Endothelial cell of umbilical vein (primary cell): ENCODE measurements at regions not wholly inside any gene's neighbourhood (a gene's known extent, or its start where the extent isn't known, plus 50 kb on each side); places are given as distances from the start of the nearest gene placed in this dataset.

Experiments
- BruUV-seq: library from RNA; stranded (reverse); fragments of 400-500 nt; replicated peaks from 2 replicates; lab custom pipeline; 2021; lab: Mats Ljungman, UMichigan
- CTCF ChIA-PET: fragments of 300-600, 350-600 bp; sonication (Branson Sonifier 250); formaldehyde crosslinking; loops from one replicate; lab custom pipeline; 2021; ENCODE audit warnings: antibody characterized with exemption, inconsistent platforms; lab: Charles Lee
- POLR2A ChIA-PET: fragments of 300-600, 350-600 bp; sonication (Branson Sonifier 250); formaldehyde crosslinking; loops from one replicate; lab custom pipeline; 2021; ENCODE audit warnings: antibody characterized with exemption, inconsistent platforms; lab: Charles Lee
- DNase-seq: peaks from one replicate; pipeline ENCODE4 v3.0.0-alpha.2; 2011; ENCODE audit warnings: low read depth, low spot score
- FAIRE-seq: peaks from 2 replicates; lab custom pipeline; 2011; peaks lifted over from hg19 to GRCh38; lab: Jason Lieb, UNC
- H2AFZ ChIP-seq: 2 replicates; pipeline ENCODE4 v1.6.0; 2012; ENCODE audit warnings: low read depth, low read length, control low read depth, inconsistent platforms
- H3K27ac ChIP-seq: 2 replicates; pipeline ENCODE4 v1.5.1; 2011; ENCODE audit warnings: low read depth, mild to moderate bottlenecking, control low read depth, low read length, moderate library complexity; ENCODE audit not compliant: insufficient read depth
- H3K27me3 ChIP-seq, 2 experiments: 2 replicates each; pipeline versions ENCODE4 v1.6.0 to v1.6.1; 2011; ENCODE audit warnings: low read length in 2 of 2, mixed read lengths in 1 of 2; ENCODE audit not compliant: control insufficient read depth in 2 of 2, insufficient read depth in 2 of 2
- H3K36me3 ChIP-seq, 2 experiments: 2 replicates in 1 of 2; 3 replicates in 1 of 2; pipeline ENCODE4 v1.5.1; 2011; ENCODE audit warnings: low read length in 2 of 2, mild to moderate bottlenecking in 1 of 2, moderate library complexity in 1 of 2; ENCODE audit not compliant: control insufficient read depth in 2 of 2, insufficient read depth in 2 of 2; ENCODE audit errors: extremely low read depth in 1 of 2
- H3K4me1 ChIP-seq: 3 replicates; pipeline ENCODE4 v1.5.1; 2011; ENCODE audit warnings: mild to moderate bottlenecking, low read length; ENCODE audit not compliant: control insufficient read depth, insufficient read depth; ENCODE audit errors: extremely low read depth
- H3K4me2 ChIP-seq: 2 replicates; pipeline ENCODE4 v1.6.1; 2011; ENCODE audit warnings: low read length, control low read depth, mixed read lengths; ENCODE audit not compliant: insufficient read depth
- H3K4me3 ChIP-seq, 3 experiments: fragments of 200-600 bp in 1 of 3; sonication (generic), shearing (Covaris generic) in 1 of 3; replicated peaks in 1 of 3; 2 replicates each; pipeline ENCODE4 v1.5.1; 2011 to 2016; ENCODE audit warnings: control low read depth in 3 of 3, low read length in 3 of 3, mild to moderate bottlenecking in 2 of 3, inconsistent platforms in 1 of 3, low read depth in 1 of 3, moderate library complexity in 1 of 3; ENCODE audit not compliant: insufficient read depth in 1 of 3
- H3K79me2 ChIP-seq: 2 replicates; pipeline ENCODE4 v1.6.0; 2012; ENCODE audit warnings: low read length, inconsistent platforms; ENCODE audit not compliant: control insufficient read depth, insufficient read depth
- H3K9ac ChIP-seq: replicated peaks from 2 replicates; pipeline ENCODE3; 2011; ENCODE audit warnings: low read length, control low read depth; ENCODE audit not compliant: insufficient read depth; ENCODE audit errors: extremely low read depth
- H3K9me1 ChIP-seq: replicated peaks from 3 replicates; pipeline ENCODE4 v1.6.0; 2011; ENCODE audit warnings: mild to moderate bottlenecking, low read length; ENCODE audit not compliant: control insufficient read depth, insufficient read depth; ENCODE audit errors: extremely low read depth
- H3K9me3 ChIP-seq: replicated peaks from 2 replicates; pipeline ENCODE4 v1.5.1; 2012; ENCODE audit warnings: low read length, inconsistent platforms; ENCODE audit not compliant: control insufficient read depth, insufficient read depth
- H4K20me1 ChIP-seq: replicated peaks from 2 replicates; pipeline ENCODE3; 2011; ENCODE audit warnings: mild to moderate bottlenecking, low read length; ENCODE audit not compliant: control insufficient read depth, insufficient read depth; ENCODE audit errors: extremely low read depth
- EZH2 ChIP-seq: IDR thresholded peaks from 2 replicates; pipeline ENCODE4 v1.6.1; 2012; ENCODE audit warnings: borderline replicate concordance, low read depth, mild to moderate bottlenecking, moderate library complexity, low read length, inconsistent platforms; ENCODE audit not compliant: severe bottlenecking
- FOS ChIP-seq: IDR thresholded peaks from 2 replicates; pipeline ENCODE4 v1.6.1; 2011; ENCODE audit warnings: mild to moderate bottlenecking, low read length, moderate library complexity, borderline replicate concordance; ENCODE audit not compliant: insufficient read depth
- GATA2 ChIP-seq: IDR thresholded peaks from 2 replicates; pipeline ENCODE4 v1.7.0; 2011; ENCODE audit warnings: low read depth, mild to moderate bottlenecking, moderate library complexity, mixed read lengths, low read length; ENCODE audit not compliant: insufficient read length, insufficient read depth
- JUN ChIP-seq: IDR thresholded peaks from 2 replicates; pipeline ENCODE4 v1.6.1; 2011; ENCODE audit warnings: borderline replicate concordance, low read depth; ENCODE audit not compliant: insufficient read length, insufficient read depth
- MYC ChIP-seq: IDR thresholded peaks from one replicate; pipeline ENCODE4 v1.6.1; 2011; ENCODE audit warnings: mild to moderate bottlenecking, low read depth, low read length
- POLR2A ChIP-seq: IDR thresholded peaks from 2 replicates; pipeline ENCODE4 v1.6.1; 2012; ENCODE audit warnings: low read depth, mild to moderate bottlenecking, control low read depth, low read length
- POLR2AphosphoS5 ChIP-seq: IDR thresholded peaks from 2 replicates; pipeline ENCODE4 v1.6.1; 2012; ENCODE audit warnings: low read depth, mild to moderate bottlenecking, control low read depth, low read length, moderate library complexity; ENCODE audit not compliant: insufficient read depth
- dilution Hi-C: fragments of 300-500 bp; cut with MboI; formaldehyde crosslinking; loops from one replicate; pipeline ENCODE4 v1.15.0; 2019; ENCODE audit warnings: low sequenced_read_pairs; ENCODE audit not compliant: extremely low pct_ligation_motif_present
- intact Hi-C: fragments of 100-400 bp; cut with micrococcal nuclease; formaldehyde crosslinking; loops from one replicate; pipeline ENCODE4 v1.10.0; 2022
- TF ChIP-seq, protein P1 (sequence below): IDR thresholded peaks from 2 replicates; pipeline ENCODE4 v1.6.1; 2011; ENCODE audit not compliant: insufficient read depth, insufficient read length
- TF ChIP-seq, protein P2 (sequence below), 2 donors: IDR thresholded peaks; 1 replicate in 1 of 2; 2 replicates in 1 of 2; pipeline ENCODE4 v1.5.1; 2011; ENCODE audit warnings: low read length in 2 of 2, mild to moderate bottlenecking in 2 of 2, moderate library complexity in 2 of 2, control low read depth in 1 of 2, inconsistent platforms in 1 of 2, low read depth in 1 of 2; ENCODE audit not compliant: insufficient read depth in 1 of 2; ENCODE audit errors: extremely low read depth in 1 of 2

DNA sequence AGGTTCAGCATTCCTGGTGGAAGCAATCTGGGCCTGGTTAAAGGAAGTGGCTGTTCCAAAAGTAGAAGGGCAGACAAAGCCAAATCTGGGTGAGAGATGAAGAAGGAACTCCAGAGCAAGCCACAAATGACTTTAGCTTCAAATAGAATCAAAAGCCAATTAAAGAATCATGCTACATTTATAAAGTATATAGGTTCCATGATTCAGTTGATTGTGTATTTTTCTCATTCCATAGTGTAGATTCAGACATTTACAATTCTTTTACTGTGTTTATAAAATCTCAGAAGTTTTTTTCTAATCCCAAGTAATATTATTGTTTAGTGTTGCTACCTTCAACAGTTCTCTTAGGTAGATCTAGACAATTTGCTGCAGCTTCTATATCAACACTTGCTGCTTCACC is 262.0 kb downstream of the PLK2 start:
- Histone ChIP-seq H3K4me3 (no peak overlapping the region), H3K9me3 (no peaks in the 10 kb centered on the region), H2AFZ (no peak overlapping the region), H3K4me1 (no peaks in the 10 kb centered on the region), H3K4me2 (no peak overlapping the region), H3K9ac (no peak overlapping the region), H3K9me1 (no peaks in the 10 kb centered on the region), H3K79me2 (no peaks in the 10 kb centered on the region), H3K27ac (no peak overlapping the region), H3K27me3 (no peaks in the 10 kb centered on the region), H3K36me3 (no peaks in the 10 kb centered on the region), H4K20me1 (no peaks in the 10 kb centered on the region)
- CTCF ChIA-PET: no interaction called here
- intact Hi-C loops: no loop called here
- no peak for DNase-seq
- BruUV-seq: no TSS peak
- no peak for TF ChIP-seq MYC
- TF ChIP-seq GATA2: no peak
- TF ChIP-seq EZH2: no peak
- TF ChIP-seq POLR2AphosphoS5: no peak
- TF ChIP-seq, protein P1, sequence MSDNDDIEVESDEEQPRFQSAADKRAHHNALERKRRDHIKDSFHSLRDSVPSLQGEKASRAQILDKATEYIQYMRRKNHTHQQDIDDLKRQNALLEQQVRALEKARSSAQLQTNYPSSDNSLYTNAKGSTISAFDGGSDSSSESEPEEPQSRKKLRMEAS: no peak
- TF ChIP-seq FOS: no peak
- TF ChIP-seq POLR2A: no peak
- TF ChIP-seq, protein P2, sequence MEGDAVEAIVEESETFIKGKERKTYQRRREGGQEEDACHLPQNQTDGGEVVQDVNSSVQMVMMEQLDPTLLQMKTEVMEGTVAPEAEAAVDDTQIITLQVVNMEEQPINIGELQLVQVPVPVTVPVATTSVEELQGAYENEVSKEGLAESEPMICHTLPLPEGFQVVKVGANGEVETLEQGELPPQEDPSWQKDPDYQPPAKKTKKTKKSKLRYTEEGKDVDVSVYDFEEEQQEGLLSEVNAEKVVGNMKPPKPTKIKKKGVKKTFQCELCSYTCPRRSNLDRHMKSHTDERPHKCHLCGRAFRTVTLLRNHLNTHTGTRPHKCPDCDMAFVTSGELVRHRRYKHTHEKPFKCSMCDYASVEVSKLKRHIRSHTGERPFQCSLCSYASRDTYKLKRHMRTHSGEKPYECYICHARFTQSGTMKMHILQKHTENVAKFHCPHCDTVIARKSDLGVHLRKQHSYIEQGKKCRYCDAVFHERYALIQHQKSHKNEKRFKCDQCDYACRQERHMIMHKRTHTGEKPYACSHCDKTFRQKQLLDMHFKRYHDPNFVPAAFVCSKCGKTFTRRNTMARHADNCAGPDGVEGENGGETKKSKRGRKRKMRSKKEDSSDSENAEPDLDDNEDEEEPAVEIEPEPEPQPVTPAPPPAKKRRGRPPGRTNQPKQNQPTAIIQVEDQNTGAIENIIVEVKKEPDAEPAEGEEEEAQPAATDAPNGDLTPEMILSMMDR (IDR thresholded peaks at IDR 0.05; ENCODE audit: extremely low read depth in 1 of 2, insufficient read depth in 1 of 2, low read depth in 1 of 2, low read length in 2 of 2): no peak
- TF ChIP-seq JUN: no peak
- dilution Hi-C loops: no loop called here
- POLR2A ChIA-PET: no interaction called here
- FAIRE-seq: no peak
